ENCODE measurements at regions not wholly inside any gene's neighbourhood (a gene's known extent, or its start where the extent isn't known, plus 50 kb on each side); places are given as distances from the start of the nearest gene placed in this dataset.

- peak; percentile 69 for ATAC-seq
- no peak overlapping the region for H3K4me3 ChIP-seq
These were observed 146.5 kb downstream of the NOC3L start for GRCh38 chr10:94216201-94216600.

More at GRCh38 chr10:94216201-94216600, 146.5 kb downstream of the NOC3L start:
- H3K9me3 Mint-ChIP-seq: no peaks in the 10 kb centered on the region
- Histone ChIP-seq H4K20me1 (replicated peaks; ENCODE audit: insufficient read depth) (no peaks in the 10 kb centered on the region), H3K36me3 (ENCODE audit: insufficient read depth) (no peaks in the 10 kb centered on the region), H2AFZ (no peak overlapping the region), H3K4me2 (no peak overlapping the region), H3K4me1 (ENCODE audit: insufficient read depth) (peaks cover 18% of the 10 kb centered on the region), H3F3A (replicated peaks; ENCODE audit: low read depth) (no peaks in the 10 kb centered on the region), H3K9me2 (ENCODE audit: insufficient read depth) (peaks cover 8% of the 10 kb centered on the region), H3K27me3 (ENCODE audit: insufficient read depth) (no peaks in the 10 kb centered on the region), H3K79me2 (replicated peaks; ENCODE audit: insufficient read depth) (no peaks in the 10 kb centered on the region), H3K27ac (ENCODE audit: low read depth) (no peak overlapping the region)
- H3K4me1 Mint-ChIP-seq: peaks cover 22% of the 10 kb centered on the region
- no peak for DNase-seq (ENCODE audit: low spot score)
- no peak overlapping the region for H3K4me3 Mint-ChIP-seq
- TF ChIP-seq ETS1 (IDR thresholded peaks at IDR 0.05) (no peak), CTCF (conservative IDR thresholded peaks at IDR 0.05; ENCODE audit: low read depth in 2 of 2) (no peak), ZNF331 (CRISPR knock-in tag; IDR thresholded peaks at IDR 0.05; ENCODE audit: low read depth) (no peak), STAT1 (IDR thresholded peaks at IDR 0.05; ENCODE audit: unreplicated experiment) (no peak), NANOG (IDR thresholded peaks at IDR 0.05; ENCODE audit: borderline replicate concordance) (no peak), REST (IDR thresholded peaks at IDR 0.05; ENCODE audit: unreplicated experiment) (no peak), POLR2AphosphoS5 (IDR thresholded peaks at IDR 0.05; ENCODE audit: low read depth) (no peak), CREB1 (CRISPR knock-in tag; IDR thresholded peaks at IDR 0.05; ENCODE audit: low read depth) (no peak), ZNF462 (CRISPR knock-in tag; IDR thresholded peaks at IDR 0.05) (no peak), EZH2 (IDR thresholded peaks at IDR 0.05; ENCODE audit: low read depth, unreplicated experiment) (no peak), ZNF114 (CRISPR knock-in tag; IDR thresholded peaks at IDR 0.05) (no peak), EZH2phosphoT487 (IDR thresholded peaks at IDR 0.05; ENCODE audit: unreplicated experiment) (no peak), JUNB (IDR thresholded peaks at IDR 0.05; ENCODE audit: unreplicated experiment) (no peak)
- H3K27ac Mint-ChIP-seq: no peak overlapping the region
- no peaks in the 10 kb centered on the region for H3K36me3 Mint-ChIP-seq (ENCODE audit: low read depth)
- H3K27me3 Mint-ChIP-seq (ENCODE audit: insufficient read depth, low read depth, poor library complexity): peaks cover 4% of the 10 kb centered on the region

All from GM23338 (cell line).